NB4 (cell line): ENCODE measurements at regions not wholly inside any gene's neighbourhood (a gene's known extent, or its start where the extent isn't known, plus 50 kb on each side); places are given as distances from the start of the nearest gene placed in this dataset.

Experiments used
- MYC ChIP-seq: IDR thresholded peaks from 2 replicates; pipeline ENCODE4 v1.6.1; 2011; ENCODE audit warnings: low read depth, low read length
- POLR2A ChIP-seq: IDR thresholded peaks from 2 replicates; pipeline ENCODE4 v1.6.1; 2011; ENCODE audit warnings: mild to moderate bottlenecking; ENCODE audit not compliant: insufficient read length; ENCODE audit errors: extremely low read depth
- TF ChIP-seq, protein P1 (sequence below): IDR thresholded peaks from one replicate; pipeline ENCODE4 v1.5.1; 2012; ENCODE audit warnings: low read depth, low read length
- TF ChIP-seq, protein P2 (sequence below): IDR thresholded peaks from 2 replicates; pipeline ENCODE4 v1.6.1; 2011; ENCODE audit warnings: low read depth, low read length

DNA sequence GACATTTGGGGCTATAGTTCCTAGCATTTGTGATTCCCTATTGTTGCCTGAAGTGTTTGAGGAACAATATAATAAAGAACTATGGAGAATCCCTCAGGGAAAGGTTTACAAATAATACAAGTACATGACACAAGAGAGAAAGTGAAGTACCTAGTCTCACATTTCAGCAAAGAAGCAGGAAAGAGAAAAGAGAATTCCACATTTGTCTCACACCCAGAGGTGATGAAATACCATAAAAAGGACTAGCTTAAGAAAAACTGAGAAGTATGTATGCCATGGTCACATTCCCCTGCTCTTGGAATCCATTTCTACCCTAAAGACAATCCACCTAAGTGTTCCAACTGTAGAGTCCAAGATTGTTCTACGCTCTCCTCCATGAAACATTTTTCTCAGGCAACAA is 79.0 kb upstream of the TARS1 start:
- TF ChIP-seq, protein P1, sequence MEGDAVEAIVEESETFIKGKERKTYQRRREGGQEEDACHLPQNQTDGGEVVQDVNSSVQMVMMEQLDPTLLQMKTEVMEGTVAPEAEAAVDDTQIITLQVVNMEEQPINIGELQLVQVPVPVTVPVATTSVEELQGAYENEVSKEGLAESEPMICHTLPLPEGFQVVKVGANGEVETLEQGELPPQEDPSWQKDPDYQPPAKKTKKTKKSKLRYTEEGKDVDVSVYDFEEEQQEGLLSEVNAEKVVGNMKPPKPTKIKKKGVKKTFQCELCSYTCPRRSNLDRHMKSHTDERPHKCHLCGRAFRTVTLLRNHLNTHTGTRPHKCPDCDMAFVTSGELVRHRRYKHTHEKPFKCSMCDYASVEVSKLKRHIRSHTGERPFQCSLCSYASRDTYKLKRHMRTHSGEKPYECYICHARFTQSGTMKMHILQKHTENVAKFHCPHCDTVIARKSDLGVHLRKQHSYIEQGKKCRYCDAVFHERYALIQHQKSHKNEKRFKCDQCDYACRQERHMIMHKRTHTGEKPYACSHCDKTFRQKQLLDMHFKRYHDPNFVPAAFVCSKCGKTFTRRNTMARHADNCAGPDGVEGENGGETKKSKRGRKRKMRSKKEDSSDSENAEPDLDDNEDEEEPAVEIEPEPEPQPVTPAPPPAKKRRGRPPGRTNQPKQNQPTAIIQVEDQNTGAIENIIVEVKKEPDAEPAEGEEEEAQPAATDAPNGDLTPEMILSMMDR, result no peak
- no peak for TF ChIP-seq POLR2A
- TF ChIP-seq MYC, result no peak
- TF ChIP-seq, protein P2, sequence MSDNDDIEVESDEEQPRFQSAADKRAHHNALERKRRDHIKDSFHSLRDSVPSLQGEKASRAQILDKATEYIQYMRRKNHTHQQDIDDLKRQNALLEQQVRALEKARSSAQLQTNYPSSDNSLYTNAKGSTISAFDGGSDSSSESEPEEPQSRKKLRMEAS, result no peak
